Suprapubic skin (tissue), 4 donors: ENCODE measurements at regions not wholly inside any gene's neighbourhood (a gene's known extent, or its start where the extent isn't known, plus 50 kb on each side); places are given as distances from the start of the nearest gene placed in this dataset.

Experiments used
- DNase-seq, 2 donors: peaks; one replicate each; pipeline ENCODE4 v3.0.0-alpha.2; 2019; ENCODE audit warnings: low spot score in 2 of 2
- H3K27ac ChIP-seq: fragments of 200-600 bp; sonication (generic); one replicate; pipeline ENCODE4 v1.5.1; 2019
- H3K27me3 ChIP-seq: fragments of 200-600 bp; sonication (generic); one replicate; pipeline ENCODE4 v1.5.1; 2019
- H3K36me3 ChIP-seq: fragments of 200-600 bp; sonication (generic); one replicate; pipeline ENCODE4 v1.5.1; 2019
- H3K4me1 ChIP-seq: fragments of 200-600 bp; sonication (generic); one replicate; pipeline ENCODE4 v1.5.1; 2019
- H3K4me3 ChIP-seq: fragments of 200-600 bp; sonication (generic); one replicate; pipeline ENCODE4 v1.5.1; 2019; ENCODE audit warnings: mild to moderate bottlenecking
- H3K9me3 ChIP-seq: fragments of 200-600 bp; sonication (generic); one replicate; pipeline ENCODE4 v1.5.1; 2019
- CTCF ChIP-seq, 2 donors: fragments of 200-600 bp in 1 of 2; fragments of 450-650 bp in 1 of 2; sonication (generic) in 1 of 2; IDR thresholded peaks; one replicate each; pipeline ENCODE4 v1.5.1; 2016 to 2019; ENCODE audit warnings: antibody characterized with exemption in 2 of 2, mild to moderate bottlenecking in 1 of 2, moderate library complexity in 1 of 2
- EP300 ChIP-seq: sonication (generic); formaldehyde crosslinking; IDR thresholded peaks from one replicate; pipeline ENCODE4 v1.6.1; 2017; ENCODE audit warnings: antibody characterized with exemption
- POLR2A ChIP-seq, 2 donors: fragments of 450-650 bp; IDR thresholded peaks; one replicate each; pipeline ENCODE4 v1.6.1; 2017; ENCODE audit warnings: antibody characterized with exemption in 2 of 2, mild to moderate bottlenecking in 2 of 2, moderate library complexity in 2 of 2
- POLR2AphosphoS5 ChIP-seq, 3 donors: sonication (generic); formaldehyde crosslinking; IDR thresholded peaks; one replicate each; pipeline ENCODE4 v1.6.1; 2017; ENCODE audit warnings: antibody characterized with exemption in 3 of 3
- WGBS: methylation state at CpG from one replicate; pipeline ENCODE4 v1.1.5; 2018; 5-methylcytosine and 5-hydroxymethylcytosine counted together

DNA sequence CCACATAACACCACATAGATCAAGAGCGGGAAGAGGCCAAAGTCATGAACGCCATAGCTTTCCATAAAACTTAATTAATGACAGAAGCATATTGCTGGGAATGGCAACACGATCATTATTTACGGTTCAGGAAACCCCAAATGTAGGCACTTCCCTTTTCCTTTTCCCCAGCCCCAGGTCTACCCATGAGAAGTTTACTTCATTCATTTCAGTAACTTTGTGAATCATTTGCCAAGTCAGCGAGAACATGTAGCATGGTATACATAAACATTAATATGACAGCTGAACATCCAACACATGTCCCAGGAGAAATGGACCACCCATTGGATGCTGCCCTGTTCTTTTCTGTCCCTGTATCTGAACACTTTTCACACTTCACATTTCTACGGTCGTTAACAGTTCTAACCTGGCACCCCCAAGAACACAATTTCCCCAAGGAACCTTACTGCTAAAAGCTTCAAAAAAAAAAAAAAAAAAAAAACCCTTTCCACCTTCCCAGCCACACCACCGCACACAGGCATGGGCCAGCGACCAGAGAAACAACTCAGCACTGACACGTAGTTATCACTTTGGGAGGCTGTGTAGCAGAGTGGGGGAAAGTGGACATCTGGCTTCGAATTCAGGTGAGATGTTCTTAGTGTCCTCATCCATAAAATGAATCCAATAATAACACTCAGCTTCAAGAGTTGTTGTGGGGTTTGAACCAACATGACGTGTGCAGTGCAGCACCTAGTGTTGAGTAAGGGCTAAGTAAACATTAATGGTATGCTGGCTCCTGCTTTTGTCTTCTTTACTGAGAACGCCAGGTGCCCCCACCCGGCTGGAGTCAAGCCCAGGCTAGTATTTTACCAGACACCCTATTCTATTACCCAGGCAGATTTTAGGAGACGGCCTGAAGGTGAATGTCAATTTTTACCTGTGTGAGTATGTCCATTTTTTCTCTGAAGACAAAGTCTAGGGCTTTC is 371.5 kb downstream of the LNPK start:
- TF ChIP-seq EP300, result no peak
- no peak for TF ChIP-seq POLR2AphosphoS5 (IDR thresholded peaks at IDR 0.05)
- no peak for TF ChIP-seq POLR2A (IDR thresholded peaks at IDR 0.05)
- no peak for TF ChIP-seq CTCF (IDR thresholded peaks at IDR 0.05)
- Histone ChIP-seq H3K27ac (no peak overlapping the region), H3K4me3 (no peak overlapping the region), H3K36me3 (no peaks in the 10 kb centered on the region), H3K27me3 (no peaks in the 10 kb centered on the region), H3K4me1 (no peaks in the 10 kb centered on the region), H3K9me3 (no peaks in the 10 kb centered on the region)
- DNase-seq, result no peak
- WGBS, result 66% methylated on average over 15 of the region's 15 CpGs

DNA sequence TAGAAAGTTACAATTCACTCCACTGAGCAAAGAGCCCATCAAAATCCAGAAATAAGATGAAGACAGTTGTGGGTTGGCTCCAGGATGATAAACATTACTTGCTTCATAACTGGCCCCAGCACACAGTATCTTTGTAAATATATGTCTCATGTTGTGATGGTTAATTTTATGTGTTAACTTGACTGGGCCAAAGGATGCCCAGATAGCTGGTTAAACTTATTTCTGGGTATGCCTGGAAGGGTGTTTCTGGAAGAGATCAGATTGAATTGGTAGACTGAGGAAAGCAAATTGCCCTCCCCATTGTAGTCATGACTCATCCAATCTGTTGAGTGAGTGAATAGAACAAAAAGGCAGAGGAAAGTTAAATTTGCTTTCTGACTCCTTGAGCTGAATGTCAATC is 373.8 kb downstream of the LNPK start:
- TF ChIP-seq CTCF (IDR thresholded peaks at IDR 0.05) (no peak), EP300 (no peak), POLR2A (IDR thresholded peaks at IDR 0.05) (no peak), POLR2AphosphoS5 (IDR thresholded peaks at IDR 0.05) (no peak)
- Histone ChIP-seq H3K9me3 (no peaks in the 10 kb centered on the region), H3K4me3 (no peak overlapping the region), H3K4me1 (no peaks in the 10 kb centered on the region), H3K27ac (no peak overlapping the region), H3K27me3 (no peaks in the 10 kb centered on the region), H3K36me3 (no peaks in the 10 kb centered on the region)
- no peak for DNase-seq

DNA sequence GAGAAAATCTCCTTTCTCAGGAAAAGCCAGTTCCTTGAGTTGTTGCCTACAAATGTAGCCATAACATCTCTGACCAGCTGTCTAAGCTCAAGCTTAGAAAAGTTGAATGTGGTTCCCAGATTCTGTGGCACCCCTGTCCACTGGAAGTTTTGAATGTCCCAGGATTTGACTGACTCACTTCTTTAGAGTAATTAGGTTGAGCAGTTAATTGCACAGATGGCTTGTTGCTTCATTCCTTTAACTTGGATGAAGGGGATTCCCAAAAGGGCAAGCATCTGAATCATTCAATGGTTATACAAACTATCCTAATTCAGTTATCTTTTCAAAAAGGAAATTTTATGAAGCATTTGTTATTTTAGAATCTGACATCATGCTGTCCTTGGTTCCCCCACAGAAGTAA is 374.7 kb downstream of the LNPK start:
- DNase-seq, result no peak
- H3K27ac ChIP-seq, result no peak overlapping the region
- no peaks in the 10 kb centered on the region for H3K27me3 ChIP-seq
- no peak overlapping the region for H3K4me3 ChIP-seq
- H3K4me1 ChIP-seq, result no peaks in the 10 kb centered on the region
- TF ChIP-seq POLR2AphosphoS5 (IDR thresholded peaks at IDR 0.05) (no peak), CTCF (IDR thresholded peaks at IDR 0.05) (no peak), EP300 (no peak), POLR2A (IDR thresholded peaks at IDR 0.05) (no peak)
- H3K9me3 ChIP-seq, result no peaks in the 10 kb centered on the region
- H3K36me3 ChIP-seq, result no peaks in the 10 kb centered on the region

DNA sequence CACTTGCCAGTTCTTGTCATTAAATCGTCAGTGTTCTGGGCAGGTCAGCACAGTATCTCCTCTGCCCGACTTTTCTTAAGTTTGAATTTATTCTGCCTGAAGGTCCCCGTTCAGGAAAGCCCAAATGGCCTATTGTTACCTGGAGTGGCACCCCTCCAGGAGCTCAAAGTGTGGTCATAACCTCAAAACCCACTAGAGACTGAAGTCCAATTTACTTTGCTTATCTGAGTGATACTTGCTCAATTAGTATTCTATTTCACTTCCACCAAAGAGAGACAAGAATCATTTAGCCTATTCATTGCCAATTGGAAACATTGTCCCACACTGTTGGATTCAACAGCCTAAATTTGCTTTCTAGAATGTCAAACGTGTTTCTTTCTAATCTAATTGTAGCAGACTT is 375.3 kb downstream of the LNPK start:
- Histone ChIP-seq H3K27ac (no peak overlapping the region), H3K9me3 (no peaks in the 10 kb centered on the region), H3K4me1 (no peaks in the 10 kb centered on the region), H3K36me3 (no peaks in the 10 kb centered on the region), H3K27me3 (no peaks in the 10 kb centered on the region), H3K4me3 (no peak overlapping the region)
- WGBS, result 58% methylated on average over 4 of the region's 4 CpGs
- TF ChIP-seq POLR2AphosphoS5 (IDR thresholded peaks at IDR 0.05) (no peak), CTCF (IDR thresholded peaks at IDR 0.05) (no peak), EP300 (no peak), POLR2A (IDR thresholded peaks at IDR 0.05) (no peak)
- no peak for DNase-seq

- Histone ChIP-seq H3K27ac (no peak overlapping the region), H3K4me1 (no peaks in the 10 kb centered on the region), H3K9me3 (no peaks in the 10 kb centered on the region), H3K4me3 (no peak overlapping the region), H3K27me3 (no peaks in the 10 kb centered on the region), H3K36me3 (no peaks in the 10 kb centered on the region)
- 37% methylated on average over 5 of the region's 5 CpGs for WGBS
- TF ChIP-seq EP300, result no peak
- TF ChIP-seq POLR2AphosphoS5 (IDR thresholded peaks at IDR 0.05), result no peak
- no peak for TF ChIP-seq POLR2A (IDR thresholded peaks at IDR 0.05)
- TF ChIP-seq CTCF (IDR thresholded peaks at IDR 0.05), result no peak
- no peak for DNase-seq
These were observed 377.3 kb downstream of the LNPK start for GRCh38 chr2:175624785-175625184.
